ENCODE measurements at regions not wholly inside any gene's neighbourhood (a gene's known extent, or its start where the extent isn't known, plus 50 kb on each side); places are given as distances from the start of the nearest gene placed in this dataset.

- Histone ChIP-seq H4K20me1 (replicated peaks in 1 of 2; ENCODE audit: control insufficient read depth in 1 of 2, insufficient read depth in 2 of 2, low read length in 2 of 2) (no peaks in the 10 kb centered on the region), H3K9ac (replicated peaks in 1 of 4; ENCODE audit: extremely low read depth in 1 of 4, low read depth in 3 of 4, low read length in 3 of 4) (no peak overlapping the region), H3K4me3 (ENCODE audit: extremely low read depth in 1 of 4, insufficient read depth in 2 of 4, low read depth in 3 of 4, low read length in 4 of 4) (no peak overlapping the region), H3K36me3 (ENCODE audit: control insufficient read depth in 2 of 4, insufficient read depth in 4 of 4, low read length in 3 of 4) (no peaks in the 10 kb centered on the region), H3K27me3 (replicated peaks in 1 of 4; ENCODE audit: control insufficient read depth in 3 of 4, extremely low read depth in 1 of 4, insufficient read depth in 3 of 4, low read length in 3 of 4) (no peaks in the 10 kb centered on the region; a peak in 1 of 7 replicates), H3K23ac (ENCODE audit: insufficient read length) (no peak overlapping the region), H2BK5ac (ENCODE audit: low read depth, low read length) (no peak overlapping the region), H3K56ac (replicated peaks; ENCODE audit: insufficient read length, low read depth, low read length) (no peak overlapping the region), H3K14ac (ENCODE audit: insufficient read length) (no peak overlapping the region), H2AK5ac (ENCODE audit: low read depth, low read length) (no peak overlapping the region), H3K27ac (ENCODE audit: low read depth, low read length) (no peak overlapping the region), H3K23me2 (ENCODE audit: low read depth, low read length) (no peaks in the 10 kb centered on the region), H3K4me1 (replicated peaks in 1 of 4; ENCODE audit: control insufficient read depth in 3 of 4, insufficient read depth in 4 of 4, low read length in 3 of 4) (no peaks in the 10 kb centered on the region; a peak in 1 of 7 replicates), H3K9me3 (ENCODE audit: insufficient read depth in 2 of 2, low read depth in 1 of 2, low read length in 1 of 2) (no peaks in the 10 kb centered on the region), H3K4ac (replicated peaks; ENCODE audit: insufficient read length, low read depth, low read length) (no peak overlapping the region), H4K5ac (ENCODE audit: insufficient read length, low read depth, low read length) (no peak overlapping the region), H2AFZ (ENCODE audit: low read length) (no peak overlapping the region), H3K79me2 (ENCODE audit: control insufficient read depth in 1 of 2, insufficient read depth in 2 of 2, low read length in 2 of 2) (no peaks in the 10 kb centered on the region), H2BK12ac (ENCODE audit: low read depth, low read length) (no peak overlapping the region), H2BK120ac (replicated peaks; ENCODE audit: low read depth, low read length) (no peak overlapping the region), H3K4me2 (ENCODE audit: insufficient read depth in 1 of 2, low read depth in 2 of 2, low read length in 2 of 2) (no peak overlapping the region), H2BK20ac (ENCODE audit: low read length) (no peak overlapping the region), H4K8ac (ENCODE audit: extremely low read depth, insufficient read depth, low read length) (no peak overlapping the region), H3K18ac (ENCODE audit: extremely low read depth, low read length) (no peak overlapping the region), H4K91ac (replicated peaks; ENCODE audit: insufficient read length, low read length) (no peak overlapping the region), H2BK15ac (ENCODE audit: low read length) (no peak overlapping the region), H3K79me1 (ENCODE audit: low read depth, low read length) (no peaks in the 10 kb centered on the region)
- ChIA-PET POLR2A (ENCODE audit: partially characterized antibody) (no interaction called here), CTCF (ENCODE audit: partially characterized antibody) (interaction anchor here (0.7 to 1.2 kb wide), 2 partner anchors 22 to 261 kb away, joined by 3 read pairs; no protein-coding TSS in a partner anchor)
- no peak for FAIRE-seq
- 84% methylated on average over 5 of the region's 5 CpGs; no CpG with 5 or more reads in 1 of the 2 experiments for WGBS, 2 experiments (ENCODE audit: extremely low coverage in 1 of 2, insufficient coverage in 1 of 2, insufficient read length in 1 of 2, insufficient replicate concordance in 2 of 2, low coverage in 1 of 2, low lambda C conversion rate in 2 of 2, missing lambda C conversion rate in 1 of 2)
- no peak for DNase-seq (ENCODE audit: low read depth in 1 of 2, low spot score in 2 of 2)
- TF ChIP-seq JUN (IDR thresholded peaks at IDR 0.05; ENCODE audit: low read depth, low read length) (no peak), CHD2 (IDR thresholded peaks at IDR 0.05; ENCODE audit: low read length) (no peak), FOSL1 (IDR thresholded peaks at IDR 0.05; ENCODE audit: insufficient read depth, low read depth, low read length) (no peak), ATF3 (IDR thresholded peaks at IDR 0.05; ENCODE audit: insufficient read depth, low read depth, low read length) (no peak), CBX8 (IDR thresholded peaks at IDR 0.05; ENCODE audit: borderline replicate concordance, low read depth, low read length) (no peak), KDM4A (IDR thresholded peaks at IDR 0.05; ENCODE audit: low read depth, low read length, severe bottlenecking) (no peak), YY1 (IDR thresholded peaks at IDR 0.05; ENCODE audit: low read depth, low read length) (no peak), GABPA (IDR thresholded peaks at IDR 0.05; ENCODE audit: borderline replicate concordance, insufficient read depth, low read length) (no peak), CBX5 (IDR thresholded peaks at IDR 0.05; ENCODE audit: low read depth, low read length) (no peak), SP1 (IDR thresholded peaks at IDR 0.05; ENCODE audit: low read depth, low read length) (no peak), MAFK (IDR thresholded peaks at IDR 0.05; ENCODE audit: low read depth, low read length) (no peak), SP2 (IDR thresholded peaks at IDR 0.05; ENCODE audit: low read length) (no peak), HDAC6 (IDR thresholded peaks at IDR 0.05; ENCODE audit: low read depth, low read length) (no peak), NRF1 (IDR thresholded peaks at IDR 0.05; ENCODE audit: low read depth, low read length) (no peak), SP4 (IDR thresholded peaks at IDR 0.05; ENCODE audit: low read length) (no peak)
Observed at GRCh38 chr15:39336926-39337325, 244.0 kb upstream of the THBS1 start.
